BLaER1 treated with 17β-estradiol and CSF1 and Interleukin-3, amounts not matched to agents 10 nM and 100 nM (cell line): ENCODE measurements at regions not wholly inside any gene's neighbourhood (a gene's known extent, or its start where the extent isn't known, plus 50 kb on each side); places are given as distances from the start of the nearest gene placed in this dataset.
A peak's percentile ranks its signal among the peaks of the same experiment; 100 is the strongest.

ENCODE experiments used
- H3K27ac ChIP-seq, 11 experiments: shearing (Covaris generic); formaldehyde crosslinking; 2 replicates each; pipeline ENCODE4 v1.8.1; 2022
- H3K27me3 ChIP-seq, 11 experiments: shearing (Covaris generic); formaldehyde crosslinking; 2 replicates each; pipeline ENCODE4 v1.8.1; 2022
- H3K36me3 ChIP-seq, 11 experiments: shearing (Covaris generic); formaldehyde crosslinking; 2 replicates each; pipeline ENCODE4 v1.8.1; 2022
- H3K4me1 ChIP-seq, 10 experiments: shearing (Covaris generic); formaldehyde crosslinking; 2 replicates each; pipeline ENCODE4 v1.8.1; 2022
- H3K4me2 ChIP-seq, 11 experiments: shearing (Covaris generic); formaldehyde crosslinking; 2 replicates each; pipeline ENCODE4 v1.8.1; 2022
- H3K4me3 ChIP-seq, 10 experiments: shearing (Covaris generic); formaldehyde crosslinking; 2 replicates each; pipeline ENCODE4 v1.8.1; 2022
- H3K9ac ChIP-seq, 11 experiments: shearing (Covaris generic); formaldehyde crosslinking; 2 replicates each; pipeline ENCODE4 v1.8.1; 2022
- H3K9me3 ChIP-seq, 11 experiments: shearing (Covaris generic); formaldehyde crosslinking; replicated peaks in 1 of 11; 2 replicates each; pipeline ENCODE4 v1.8.1; 2022
- H4K20me1 ChIP-seq, 11 experiments: shearing (Covaris generic); formaldehyde crosslinking; 2 replicates each; pipeline ENCODE4 v1.8.1; 2022
- Cebpa-rat ChIP-seq, 11 experiments: shearing (Covaris generic); IDR thresholded peaks; 2 replicates each; pipeline ENCODE4 v1.8.1; 2022

DNA sequence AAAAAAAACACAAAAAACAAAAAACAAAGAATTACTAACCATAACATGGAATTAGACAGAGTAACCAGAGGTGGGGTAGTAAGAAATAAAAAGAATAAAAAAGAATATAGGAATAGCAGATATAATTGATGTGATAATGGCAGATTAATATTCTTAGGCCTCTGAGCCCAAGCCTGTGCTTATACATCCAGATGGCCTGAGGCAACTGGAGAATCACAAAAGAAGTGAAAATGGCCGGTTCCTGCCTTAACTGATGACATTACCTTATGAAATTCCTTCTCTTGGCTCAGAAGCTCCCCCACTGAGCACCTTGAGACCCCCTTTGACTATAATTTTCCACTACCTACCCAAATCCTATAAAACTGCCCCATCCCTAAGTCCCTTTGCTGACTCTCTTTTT, 95.1 kb upstream of the MSH6 start:
- H3K9me3 ChIP-seq: peaks cover 0 to 11% (median 5%) of the 10 kb centered on the region in 11 experiments; a peak in 10 of 22 replicates
- TF ChIP-seq Cebpa-rat (IDR thresholded peaks at IDR 0.05): no peak
- H3K4me2 ChIP-seq: peak overlapping the region; percentile 74 to 92 (median 84); a peak in 20 of 22 replicates
- H3K4me3 ChIP-seq: no peak overlapping the region
- H3K27me3 ChIP-seq: no peaks in the 10 kb centered on the region
- H3K4me1 ChIP-seq: peaks cover 22 to 72% (median 52%) of the 10 kb centered on the region in 10 experiments
- H4K20me1 ChIP-seq: no peaks in the 10 kb centered on the region
- H3K27ac ChIP-seq: peak overlapping the region in 7 of 11 experiments; percentile 71 to 82 (median 79); a peak in 10 of 22 replicates
- no peaks in the 10 kb centered on the region for H3K36me3 ChIP-seq
- H3K9ac ChIP-seq: peak overlapping the region in 6 of 11 experiments; percentile 51 to 73 (median 65); a peak in 6 of 22 replicates

GRCh38 chr2:47686018-47686417, 96.9 kb upstream of the MSH6 start:
- peaks cover 22 to 54% (median 37%) of the 10 kb centered on the region in 10 experiments for H3K4me1 ChIP-seq
- no peaks in the 10 kb centered on the region for H3K36me3 ChIP-seq
- no peak overlapping the region for H3K4me3 ChIP-seq
- no peak overlapping the region for H3K9ac ChIP-seq
- no peak overlapping the region for H3K27ac ChIP-seq
- H3K4me2 ChIP-seq: no peak overlapping the region; a peak in 1 of 22 replicates
- H3K27me3 ChIP-seq: no peaks in the 10 kb centered on the region
- no peak for TF ChIP-seq Cebpa-rat (IDR thresholded peaks at IDR 0.05)
- H3K9me3 ChIP-seq: peaks cover 0 to 16% (median 10%) of the 10 kb centered on the region in 11 experiments; a peak in 12 of 22 replicates
- H4K20me1 ChIP-seq: no peaks in the 10 kb centered on the region

GRCh38 chr2:47682216-47682749, 100.7 kb upstream of the MSH6 start:
- no peaks in the 10 kb centered on the region for H4K20me1 ChIP-seq
- H3K4me1 ChIP-seq: peaks cover 0 to 17% (median under 1%) of the 10 kb centered on the region in 10 experiments; a peak in 5 of 20 replicates
- H3K36me3 ChIP-seq: no peaks in the 10 kb centered on the region
- H3K27me3 ChIP-seq: no peaks in the 10 kb centered on the region
- no peak for TF ChIP-seq Cebpa-rat (IDR thresholded peaks at IDR 0.05)
- H3K4me2 ChIP-seq: no peak overlapping the region
- no peak overlapping the region for H3K4me3 ChIP-seq
- no peak overlapping the region for H3K27ac ChIP-seq
- H3K9me3 ChIP-seq: peaks cover 0 to 21% (median 10%) of the 10 kb centered on the region in 11 experiments; a peak in 12 of 22 replicates
- H3K9ac ChIP-seq: no peak overlapping the region

DNA sequence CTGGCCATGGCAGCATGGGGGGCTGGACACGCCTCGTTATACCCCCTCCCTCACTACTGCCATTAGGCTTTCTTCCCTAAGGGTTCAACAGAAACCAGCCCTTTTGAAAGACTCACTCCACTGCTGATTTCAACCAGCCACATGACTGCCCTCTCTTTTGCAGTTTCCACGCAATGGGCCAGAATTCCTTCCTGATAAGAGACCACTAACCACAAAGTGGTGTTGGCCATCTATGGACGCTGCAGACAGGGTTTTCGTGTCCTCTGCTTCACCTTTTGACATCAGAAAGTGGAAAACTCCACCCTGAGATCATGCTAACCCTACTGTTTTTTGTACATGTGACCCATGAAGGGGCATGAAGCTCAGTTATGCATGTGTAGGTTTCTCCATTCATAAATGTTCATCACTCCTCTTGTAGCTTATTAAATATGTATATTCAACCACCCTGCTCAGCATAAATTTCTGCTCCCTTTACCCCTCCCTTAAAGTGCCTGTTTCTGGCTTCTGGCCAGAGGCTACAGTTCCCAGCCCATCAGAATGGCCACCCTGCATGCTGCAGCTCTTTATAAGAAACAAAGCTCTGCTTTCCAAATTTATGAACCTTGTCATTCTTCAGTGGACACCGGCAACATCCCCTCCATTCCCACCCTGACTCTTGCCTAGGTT, 105.6 kb upstream of the KCNK12 start:
- TF ChIP-seq Cebpa-rat (IDR thresholded peaks at IDR 0.05): no peak

GRCh38 chr2:47675196-47675825, 104.5 kb upstream of the KCNK12 start:
- H3K9me3 ChIP-seq: peaks cover 0 to 7% (median 3%) of the 10 kb centered on the region in 11 experiments; a peak in 6 of 22 replicates
- H3K27me3 ChIP-seq: no peaks in the 10 kb centered on the region
- no peaks in the 10 kb centered on the region for H3K36me3 ChIP-seq
- peaks cover 0 to 16% (median 2%) of the 10 kb centered on the region in 10 experiments; a peak in 8 of 20 replicates for H3K4me1 ChIP-seq
- H3K9ac ChIP-seq: no peak overlapping the region
- no peaks in the 10 kb centered on the region for H4K20me1 ChIP-seq
- H3K4me2 ChIP-seq: no peak overlapping the region
- no peak for TF ChIP-seq Cebpa-rat (IDR thresholded peaks at IDR 0.05)
- H3K4me3 ChIP-seq: no peak overlapping the region
- H3K27ac ChIP-seq: no peak overlapping the region

More for the DNA sequence above, 105.6 kb upstream of the KCNK12 start:
- Histone ChIP-seq H3K4me3 (no peak overlapping the region), H3K36me3 (no peaks in the 10 kb centered on the region), H3K27ac (no peak overlapping the region), H3K9me3 (peaks cover 0 to 7% (median 3%) of the 10 kb centered on the region in 11 experiments; a peak in 6 of 22 replicates), H3K27me3 (no peaks in the 10 kb centered on the region), H3K4me2 (peak overlapping the region in 6 of 11 experiments; percentile 9 to 45 (median 24); a peak in 8 of 22 replicates), H4K20me1 (no peaks in the 10 kb centered on the region), H3K9ac (no peak overlapping the region), H3K4me1 (peaks cover 0 to 16% (median 2%) of the 10 kb centered on the region in 10 experiments; a peak in 8 of 20 replicates)

GRCh38 chr2:47666332-47666731, 95.5 kb upstream of the KCNK12 start:
- Histone ChIP-seq H3K4me1 (peaks cover 0 to 51% (median 43%) of the 10 kb centered on the region in 10 experiments; a peak in 16 of 20 replicates), H3K4me2 (no peak overlapping the region), H3K36me3 (no peaks in the 10 kb centered on the region), H4K20me1 (no peaks in the 10 kb centered on the region), H3K4me3 (no peak overlapping the region), H3K9ac (no peak overlapping the region), H3K27me3 (no peaks in the 10 kb centered on the region), H3K9me3 (peaks cover 0 to 4% (median 0%) of the 10 kb centered on the region in 11 experiments; a peak in 2 of 22 replicates), H3K27ac (no peak overlapping the region)
- TF ChIP-seq Cebpa-rat (IDR thresholded peaks at IDR 0.05): no peak

GRCh38 chr2:47664817-47665216, 94.0 kb upstream of the KCNK12 start:
- Histone ChIP-seq H3K9ac (no peak overlapping the region), H4K20me1 (no peaks in the 10 kb centered on the region), H3K4me3 (no peak overlapping the region), H3K4me2 (peak overlapping the region in 1 of 11 experiments; percentile 53; a peak in 1 of 22 replicates), H3K27me3 (no peaks in the 10 kb centered on the region), H3K9me3 (peaks cover 0 to 4% (median 0%) of the 10 kb centered on the region in 11 experiments; a peak in 1 of 22 replicates), H3K36me3 (no peaks in the 10 kb centered on the region), H3K4me1 (peaks cover 0 to 64% (median 56%) of the 10 kb centered on the region in 10 experiments; a peak in 17 of 20 replicates), H3K27ac (no peak overlapping the region)
- no peak for TF ChIP-seq Cebpa-rat (IDR thresholded peaks at IDR 0.05)

DNA sequence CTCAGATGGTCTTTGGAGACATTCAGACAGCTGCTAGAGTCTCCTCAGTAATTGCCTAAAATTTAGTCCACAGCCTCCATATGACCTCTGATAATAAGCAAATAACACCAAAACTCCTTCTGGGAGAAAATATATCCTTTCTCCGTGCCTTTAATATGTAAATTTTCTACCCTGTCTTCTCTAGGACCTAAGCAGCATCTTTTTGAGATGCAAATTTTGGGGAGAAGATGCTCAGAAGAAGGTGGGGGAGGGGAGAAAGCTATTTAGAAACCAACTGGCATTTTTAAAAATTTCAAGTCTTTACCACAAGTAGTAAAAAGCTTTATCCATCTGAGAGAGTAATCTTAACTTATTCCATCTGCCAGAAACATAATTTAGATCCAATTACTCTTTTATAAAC, 91.8 kb upstream of the KCNK12 start:
- H4K20me1 ChIP-seq: no peaks in the 10 kb centered on the region
- no peak overlapping the region for H3K4me3 ChIP-seq
- no peaks in the 10 kb centered on the region for H3K9me3 ChIP-seq
- 0 out of 22 replicates have a peak, but pooled peaks cover 0 to 5% (median 0%) of the 10 kb centered on the region in 11 experiments for H3K27me3 ChIP-seq
- H3K4me1 ChIP-seq: peaks cover 0 to 78% (median 70%) of the 10 kb centered on the region in 10 experiments; a peak in 17 of 20 replicates
- H3K4me2 ChIP-seq: peak overlapping the region in 8 of 11 experiments; percentile 13 to 80 (median 54); a peak in 16 of 22 replicates
- no peaks in the 10 kb centered on the region for H3K36me3 ChIP-seq
- no peak overlapping the region for H3K27ac ChIP-seq
- peak overlapping the region in 1 of 11 experiments; percentile 34; a peak in 1 of 22 replicates for H3K9ac ChIP-seq
- TF ChIP-seq Cebpa-rat (IDR thresholded peaks at IDR 0.05): no peak

DNA sequence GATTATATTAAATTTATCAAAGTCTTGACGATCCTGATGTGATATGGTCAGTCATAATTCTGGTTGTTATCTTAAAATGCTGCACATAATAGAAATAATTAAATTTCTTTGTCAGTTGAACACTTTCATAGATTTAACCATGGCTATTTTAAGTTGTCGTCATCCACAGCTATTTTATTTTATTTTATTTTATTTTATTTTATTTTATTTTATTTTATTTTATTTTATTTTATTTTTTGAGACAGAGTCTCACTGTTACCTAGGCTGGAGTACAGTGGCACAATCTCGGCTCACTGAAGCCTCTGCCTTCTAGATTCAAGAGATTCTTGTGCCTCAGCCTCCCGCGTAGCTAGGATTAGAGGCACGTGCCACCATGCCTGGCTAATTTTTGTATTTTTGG, 90.5 kb upstream of the KCNK12 start:
- no peaks in the 10 kb centered on the region for H3K36me3 ChIP-seq
- H3K9me3 ChIP-seq: no peaks in the 10 kb centered on the region
- H3K4me2 ChIP-seq: peak overlapping the region in 5 of 11 experiments; percentile 53 to 80 (median 70); a peak in 10 of 22 replicates
- no peaks in the 10 kb centered on the region for H4K20me1 ChIP-seq
- H3K27ac ChIP-seq: no peak overlapping the region
- H3K9ac ChIP-seq: no peak overlapping the region
- peaks cover 0 to 84% (median 76%) of the 10 kb centered on the region in 10 experiments; a peak in 17 of 20 replicates for H3K4me1 ChIP-seq
- H3K27me3 ChIP-seq: 0 out of 22 replicates have a peak, but pooled peaks cover 0 to 5% (median 0%) of the 10 kb centered on the region in 11 experiments
- no peak for TF ChIP-seq Cebpa-rat (IDR thresholded peaks at IDR 0.05)
- H3K4me3 ChIP-seq: no peak overlapping the region
